Endothelial cell of umbilical vein (primary cell): ENCODE measurements at regions not wholly inside any gene's neighbourhood (a gene's known extent, or its start where the extent isn't known, plus 50 kb on each side); places are given as distances from the start of the nearest gene placed in this dataset.

Source experiments
- CTCF ChIP-seq, 2 donors: IDR thresholded peaks; 1 replicate in 1 of 2; 2 replicates in 1 of 2; pipeline ENCODE4 v1.5.1; 2011; ENCODE audit warnings: low read length in 2 of 2, mild to moderate bottlenecking in 2 of 2, moderate library complexity in 2 of 2, control low read depth in 1 of 2, inconsistent platforms in 1 of 2, low read depth in 1 of 2; ENCODE audit not compliant: insufficient read depth in 1 of 2; ENCODE audit errors: extremely low read depth in 1 of 2
- EZH2 ChIP-seq: IDR thresholded peaks from 2 replicates; pipeline ENCODE4 v1.6.1; 2012; ENCODE audit warnings: borderline replicate concordance, low read depth, mild to moderate bottlenecking, moderate library complexity, low read length, inconsistent platforms; ENCODE audit not compliant: severe bottlenecking
- FOS ChIP-seq: IDR thresholded peaks from 2 replicates; pipeline ENCODE4 v1.6.1; 2011; ENCODE audit warnings: mild to moderate bottlenecking, low read length, moderate library complexity, borderline replicate concordance; ENCODE audit not compliant: insufficient read depth
- GATA2 ChIP-seq: IDR thresholded peaks from 2 replicates; pipeline ENCODE4 v1.7.0; 2011; ENCODE audit warnings: low read depth, mild to moderate bottlenecking, moderate library complexity, mixed read lengths, low read length; ENCODE audit not compliant: insufficient read length, insufficient read depth
- JUN ChIP-seq: IDR thresholded peaks from 2 replicates; pipeline ENCODE4 v1.6.1; 2011; ENCODE audit warnings: borderline replicate concordance, low read depth; ENCODE audit not compliant: insufficient read length, insufficient read depth
- MAX ChIP-seq: IDR thresholded peaks from 2 replicates; pipeline ENCODE4 v1.6.1; 2011; ENCODE audit not compliant: insufficient read depth, insufficient read length
- MYC ChIP-seq: IDR thresholded peaks from one replicate; pipeline ENCODE4 v1.6.1; 2011; ENCODE audit warnings: mild to moderate bottlenecking, low read depth, low read length
- POLR2A ChIP-seq: IDR thresholded peaks from 2 replicates; pipeline ENCODE4 v1.6.1; 2012; ENCODE audit warnings: low read depth, mild to moderate bottlenecking, control low read depth, low read length
- POLR2AphosphoS5 ChIP-seq: IDR thresholded peaks from 2 replicates; pipeline ENCODE4 v1.6.1; 2012; ENCODE audit warnings: low read depth, mild to moderate bottlenecking, control low read depth, low read length, moderate library complexity; ENCODE audit not compliant: insufficient read depth

GRCh38 chr3:84783281-84783680 lies 175.5 kb upstream of the CADM2 start:
- TF ChIP-seq EZH2, result no peak
- no peak for TF ChIP-seq CTCF (IDR thresholded peaks at IDR 0.05; ENCODE audit: extremely low read depth in 1 of 2, insufficient read depth in 1 of 2, low read depth in 1 of 2, low read length in 2 of 2)
- no peak for TF ChIP-seq POLR2A
- no peak for TF ChIP-seq MAX
- TF ChIP-seq POLR2AphosphoS5, result no peak
- no peak for TF ChIP-seq MYC
- TF ChIP-seq FOS, result no peak
- TF ChIP-seq GATA2, result no peak
- TF ChIP-seq JUN, result no peak
